Neural cell (in vitro differentiated cells): ENCODE measurements at regions not wholly inside any gene's neighbourhood (a gene's known extent, or its start where the extent isn't known, plus 50 kb on each side); places are given as distances from the start of the nearest gene placed in this dataset.
"Not testable (repeated sequence)": the region's sequence is repeated elsewhere in the genome, so short reads cannot be mapped to it uniquely, and the experiment has no call there.

Source experiments
- CTCF ChIP-seq: fragments of 450-650 bp; IDR thresholded peaks from 2 replicates; pipeline ENCODE4 v1.5.1; 2014; ENCODE audit warnings: antibody characterized with exemption, mild to moderate bottlenecking, moderate library complexity; ENCODE audit not compliant: poor library complexity, severe bottlenecking
- EP300 ChIP-seq: fragments of 450-650 bp; conservative IDR thresholded peaks from 2 replicates; pipeline ENCODE4 v1.6.1; 2014; ENCODE audit warnings: antibody characterized with exemption, mild to moderate bottlenecking, moderate library complexity; ENCODE audit not compliant: poor library complexity, severe bottlenecking
- POLR2AphosphoS5 ChIP-seq: IDR thresholded peaks from 2 replicates; pipeline ENCODE4 v1.6.1; 2012
- SMC3 ChIP-seq: fragments of 450-650 bp; conservative IDR thresholded peaks from 2 replicates; pipeline ENCODE4 v1.6.1; 2014; ENCODE audit warnings: antibody characterized with exemption, mild to moderate bottlenecking, moderate library complexity; ENCODE audit not compliant: poor library complexity
- TAF1 ChIP-seq: IDR thresholded peaks from 2 replicates; pipeline ENCODE4 v1.6.1; 2012; ENCODE audit warnings: low read depth

DNA sequence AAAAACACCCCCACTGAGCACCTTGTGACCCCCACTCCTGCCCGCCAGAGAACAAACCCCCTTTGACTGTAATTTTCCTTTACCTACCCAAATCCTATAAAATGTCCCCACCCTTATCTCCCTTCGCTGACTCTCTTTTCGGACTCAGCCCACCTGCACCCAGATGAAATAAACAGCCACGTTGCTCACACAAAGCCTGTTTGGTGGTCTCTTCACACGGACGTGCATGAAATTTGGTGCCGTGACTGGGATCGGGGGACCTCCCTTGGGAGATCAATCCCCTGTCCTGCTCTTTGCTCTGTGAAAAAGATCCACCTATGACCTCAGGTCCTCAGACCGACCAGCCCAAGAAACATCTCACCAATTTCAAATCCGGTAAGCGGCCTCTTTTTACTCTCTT lies 419.8 kb downstream of the MAFB start:
- not testable (repeated sequence) for TF ChIP-seq CTCF, POLR2AphosphoS5, SMC3, EP300, TAF1
